ENCODE measurements at regions not wholly inside any gene's neighbourhood (a gene's known extent, or its start where the extent isn't known, plus 50 kb on each side); places are given as distances from the start of the nearest gene placed in this dataset.
"Not testable (repeated sequence)": the region's sequence is repeated elsewhere in the genome, so short reads cannot be mapped to it uniquely, and the experiment has no call there.

DNA sequence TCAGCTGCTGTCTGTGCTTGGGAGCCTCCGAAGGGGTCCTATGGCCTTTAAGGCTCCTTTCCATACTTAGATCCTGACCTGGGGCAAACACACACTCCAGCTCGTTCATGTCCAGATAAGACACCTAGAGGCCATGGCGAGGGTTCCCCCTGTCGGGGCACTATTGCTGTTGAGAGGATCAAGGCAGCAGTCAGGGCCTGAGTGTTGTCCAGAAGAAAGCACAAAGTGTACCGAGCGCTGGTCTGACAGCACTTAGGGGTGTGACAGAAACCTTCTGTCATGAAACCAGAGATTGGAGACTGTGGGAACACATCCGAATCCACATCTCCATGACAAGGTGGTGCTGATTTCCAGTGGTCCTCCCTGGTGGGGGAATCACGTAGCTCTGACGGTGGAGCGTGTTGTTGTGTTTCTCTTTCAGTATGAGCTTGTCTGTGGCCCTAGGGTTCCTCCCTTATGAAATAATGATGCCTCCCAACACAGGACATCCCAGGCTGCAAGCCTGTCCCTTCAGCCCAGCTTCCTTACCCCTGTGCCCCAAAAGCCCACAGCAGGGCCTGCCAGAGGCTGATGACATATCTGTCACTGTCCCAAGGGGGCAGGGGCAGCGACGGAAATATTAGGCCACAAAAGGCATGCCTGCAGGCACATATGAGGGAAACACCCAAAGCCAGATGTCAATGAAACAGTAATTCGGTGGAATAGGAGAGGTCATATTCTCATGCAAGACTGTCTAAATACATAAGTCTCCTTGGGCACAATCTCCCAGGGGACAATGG is 62.4 kb upstream of the CCZ1B start:
- H4K5ac ChIP-seq (ENCODE audit: insufficient read length, low read depth, low read length); H2BK15ac ChIP-seq (ENCODE audit: low read length); H3K4me3 ChIP-seq (ENCODE audit: extremely low read depth in 1 of 4, insufficient read depth in 2 of 4, low read depth in 3 of 4, low read length in 4 of 4); H3K14ac ChIP-seq (ENCODE audit: insufficient read length); H2BK120ac ChIP-seq (replicated peaks; ENCODE audit: low read depth, low read length); H2BK12ac ChIP-seq (ENCODE audit: low read depth, low read length); H2BK20ac ChIP-seq (ENCODE audit: low read length); H3K9me3 ChIP-seq (ENCODE audit: insufficient read depth in 2 of 2, low read depth in 1 of 2, low read length in 1 of 2); H3K4ac ChIP-seq (replicated peaks; ENCODE audit: insufficient read length, low read depth, low read length); FAIRE-seq; H3K36me3 ChIP-seq (ENCODE audit: control insufficient read depth in 2 of 4, insufficient read depth in 4 of 4, low read length in 3 of 4); POLR2A ChIA-PET (ENCODE audit: partially characterized antibody); H4K20me1 ChIP-seq (replicated peaks in 1 of 2; ENCODE audit: control insufficient read depth in 1 of 2, insufficient read depth in 2 of 2, low read length in 2 of 2); H3K79me2 ChIP-seq (ENCODE audit: control insufficient read depth in 1 of 2, insufficient read depth in 2 of 2, low read length in 2 of 2); H3K9ac ChIP-seq (replicated peaks in 1 of 4; ENCODE audit: extremely low read depth in 1 of 4, low read depth in 3 of 4, low read length in 3 of 4); H3K56ac ChIP-seq (replicated peaks; ENCODE audit: insufficient read length, low read depth, low read length); H4K91ac ChIP-seq (replicated peaks; ENCODE audit: insufficient read length, low read length); H3K4me1 ChIP-seq (replicated peaks in 1 of 4; ENCODE audit: control insufficient read depth in 3 of 4, insufficient read depth in 4 of 4, low read length in 3 of 4); H4K8ac ChIP-seq (ENCODE audit: extremely low read depth, insufficient read depth, low read length); H3K18ac ChIP-seq (ENCODE audit: extremely low read depth, low read length); H3K23me2 ChIP-seq (ENCODE audit: low read depth, low read length); DNase-seq (ENCODE audit: low read depth in 1 of 2, low spot score in 2 of 2); H2AK5ac ChIP-seq (ENCODE audit: low read depth, low read length); H3K79me1 ChIP-seq (ENCODE audit: low read depth, low read length); H3K27me3 ChIP-seq (replicated peaks in 1 of 4; ENCODE audit: control insufficient read depth in 3 of 4, extremely low read depth in 1 of 4, insufficient read depth in 3 of 4, low read length in 3 of 4); H3K27ac ChIP-seq (ENCODE audit: low read depth, low read length); H2BK5ac ChIP-seq (ENCODE audit: low read depth, low read length); H2AFZ ChIP-seq (ENCODE audit: low read length); H3K4me2 ChIP-seq (ENCODE audit: insufficient read depth in 1 of 2, low read depth in 2 of 2, low read length in 2 of 2); H3K23ac ChIP-seq (ENCODE audit: insufficient read length): not testable (repeated sequence)
- CTCF ChIA-PET (ENCODE audit: partially characterized antibody), result interaction anchor here (0.6 kb wide), 1 partner anchor 20 kb away, joined by 3 read pairs; no protein-coding TSS in a partner anchor
- 80% methylated on average over 13 of the region's 13 CpGs; no CpG with 5 or more reads in 1 of the 2 experiments for WGBS, 2 experiments (ENCODE audit: extremely low coverage in 1 of 2, insufficient coverage in 1 of 2, insufficient read length in 1 of 2, insufficient replicate concordance in 2 of 2, low coverage in 1 of 2, low lambda C conversion rate in 2 of 2, missing lambda C conversion rate in 1 of 2)
